Transverse colon (tissue), 4 donors: ENCODE measurements at regions not wholly inside any gene's neighbourhood (a gene's known extent, or its start where the extent isn't known, plus 50 kb on each side); places are given as distances from the start of the nearest gene placed in this dataset.

Experiments used
- DNase-seq: peaks from one replicate; pipeline ENCODE4 v3.0.0-alpha.2; 2019
- H3K27ac ChIP-seq, 4 donors: fragments of 200-600 bp; sonication (generic); 2 replicates each; pipeline ENCODE4 v1.5.1; 2016 to 2018; ENCODE audit warnings: inconsistent platforms in 4 of 4
- H3K27me3 ChIP-seq: fragments of 200-600 bp; sonication (generic); 2 replicates; pipeline ENCODE4 v1.5.1; 2017; ENCODE audit warnings: inconsistent platforms
- H3K36me3 ChIP-seq, 4 donors: fragments of 200-600 bp; sonication (generic); 2 replicates each; pipeline ENCODE4 v1.5.1; 2017 to 2019; ENCODE audit warnings: inconsistent platforms in 4 of 4
- H3K4me1 ChIP-seq, 4 donors: fragments of 200-600 bp; sonication (generic); 2 replicates each; pipeline ENCODE4 v1.5.1; 2017 to 2020; ENCODE audit warnings: inconsistent platforms in 4 of 4
- H3K4me3 ChIP-seq, 4 donors: fragments of 200-600 bp; sonication (generic); 1 replicate in 1 of 4; 2 replicates in 3 of 4; pipeline versions ENCODE4 v1.5.1 to v1.6.1; 2017 to 2019; ENCODE audit warnings: inconsistent platforms in 4 of 4
- H3K9me3 ChIP-seq, 2 donors: fragments of 200-600 bp; sonication (generic); 2 replicates each; pipeline ENCODE4 v1.5.1; 2017 to 2019; ENCODE audit warnings: inconsistent platforms in 2 of 2
- EP300 ChIP-seq: sonication (generic); formaldehyde crosslinking; IDR thresholded peaks from one replicate; pipeline ENCODE4 v1.6.1; 2017; ENCODE audit warnings: antibody characterized with exemption, low read depth
- POLR2A ChIP-seq: fragments of 450-650 bp; IDR thresholded peaks from one replicate; pipeline ENCODE4 v1.6.1; 2016; ENCODE audit warnings: antibody characterized with exemption, mild to moderate bottlenecking, moderate library complexity
- POLR2AphosphoS5 ChIP-seq, 3 donors: sonication (generic); formaldehyde crosslinking; IDR thresholded peaks; one replicate each; pipeline ENCODE4 v1.6.1; 2016; ENCODE audit warnings: antibody characterized with exemption in 3 of 3
- WGBS, 2 donors: methylation state at CpG; one replicate each; pipeline ENCODE4 v1.1.5; 2018; ENCODE audit warnings: low coverage in 1 of 2; 5-methylcytosine and 5-hydroxymethylcytosine counted together
- in situ Hi-C, 4 donors: fragments of 200-750 bp; cut with MboI; loops; one replicate each; pipeline versions ENCODE4 v1.15.0 to v1.15.1; 2017; ENCODE audit warnings: low sequenced_read_pairs in 3 of 4, low pct_ligation_motif_present in 1 of 4, low pct_unique_long_range_greater_than_20kb in 1 of 4
- intact Hi-C: fragments of 100-400 bp; cut with DNase I; formaldehyde crosslinking; loops from one replicate; pipeline ENCODE4 v1.15.1; 2023; ENCODE audit warnings: low total_unique reads
- TF ChIP-seq, protein P1 (sequence below), 5 experiments: fragments of 200-600 bp in 3 of 5; fragments of 450-650 bp in 2 of 5; sonication (generic) in 3 of 5; IDR thresholded peaks; 1 replicate in 2 of 5; 2 replicates in 3 of 5; pipeline ENCODE4 v1.5.1; 2016 to 2017; ENCODE audit warnings: antibody characterized with exemption in 5 of 5, inconsistent platforms in 3 of 5, mild to moderate bottlenecking in 2 of 5, moderate library complexity in 1 of 5

DNA sequence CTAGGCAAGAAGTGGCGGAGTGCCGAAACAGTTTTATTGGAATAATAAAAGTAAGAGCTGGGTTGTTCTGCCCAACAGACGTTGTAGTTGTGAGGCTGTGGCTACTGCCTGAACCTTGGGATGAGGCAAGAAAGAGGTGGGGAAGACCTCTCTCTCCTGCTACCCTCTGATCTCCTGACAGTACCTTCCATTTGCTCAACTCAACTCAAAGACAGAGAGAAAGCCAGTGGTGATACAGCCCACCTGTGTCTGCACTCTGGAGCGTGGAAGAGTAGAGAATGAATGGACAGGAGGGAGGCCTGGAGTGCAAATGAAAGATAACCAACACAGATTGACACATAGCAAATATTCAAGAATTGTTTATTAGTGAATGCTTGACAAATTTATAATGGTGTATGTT lies 590.3 kb downstream of the NYAP2 start:
- no peaks in the 10 kb centered on the region for H3K36me3 ChIP-seq
- no peaks in the 10 kb centered on the region for H3K9me3 ChIP-seq
- no peaks in the 10 kb centered on the region for H3K4me1 ChIP-seq
- no peak for TF ChIP-seq POLR2A
- TF ChIP-seq EP300: no peak
- TF ChIP-seq POLR2AphosphoS5 (IDR thresholded peaks at IDR 0.05): no peak
- TF ChIP-seq, protein P1, sequence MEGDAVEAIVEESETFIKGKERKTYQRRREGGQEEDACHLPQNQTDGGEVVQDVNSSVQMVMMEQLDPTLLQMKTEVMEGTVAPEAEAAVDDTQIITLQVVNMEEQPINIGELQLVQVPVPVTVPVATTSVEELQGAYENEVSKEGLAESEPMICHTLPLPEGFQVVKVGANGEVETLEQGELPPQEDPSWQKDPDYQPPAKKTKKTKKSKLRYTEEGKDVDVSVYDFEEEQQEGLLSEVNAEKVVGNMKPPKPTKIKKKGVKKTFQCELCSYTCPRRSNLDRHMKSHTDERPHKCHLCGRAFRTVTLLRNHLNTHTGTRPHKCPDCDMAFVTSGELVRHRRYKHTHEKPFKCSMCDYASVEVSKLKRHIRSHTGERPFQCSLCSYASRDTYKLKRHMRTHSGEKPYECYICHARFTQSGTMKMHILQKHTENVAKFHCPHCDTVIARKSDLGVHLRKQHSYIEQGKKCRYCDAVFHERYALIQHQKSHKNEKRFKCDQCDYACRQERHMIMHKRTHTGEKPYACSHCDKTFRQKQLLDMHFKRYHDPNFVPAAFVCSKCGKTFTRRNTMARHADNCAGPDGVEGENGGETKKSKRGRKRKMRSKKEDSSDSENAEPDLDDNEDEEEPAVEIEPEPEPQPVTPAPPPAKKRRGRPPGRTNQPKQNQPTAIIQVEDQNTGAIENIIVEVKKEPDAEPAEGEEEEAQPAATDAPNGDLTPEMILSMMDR (IDR thresholded peaks at IDR 0.05): no peak
- H3K4me3 ChIP-seq: no peak overlapping the region
- intact Hi-C loops (no loop called here), in situ Hi-C loops (loop anchor here in 1 of 4 donors (25.0 kb wide), 1 partner anchor 822 kb away; no protein-coding TSS in a partner anchor)
- no peaks in the 10 kb centered on the region for H3K27me3 ChIP-seq
- no peak overlapping the region for H3K27ac ChIP-seq
- WGBS, 2 donors: 49 to 79% methylated on average over 4 of the region's 4 CpGs
- DNase-seq: no peak

DNA sequence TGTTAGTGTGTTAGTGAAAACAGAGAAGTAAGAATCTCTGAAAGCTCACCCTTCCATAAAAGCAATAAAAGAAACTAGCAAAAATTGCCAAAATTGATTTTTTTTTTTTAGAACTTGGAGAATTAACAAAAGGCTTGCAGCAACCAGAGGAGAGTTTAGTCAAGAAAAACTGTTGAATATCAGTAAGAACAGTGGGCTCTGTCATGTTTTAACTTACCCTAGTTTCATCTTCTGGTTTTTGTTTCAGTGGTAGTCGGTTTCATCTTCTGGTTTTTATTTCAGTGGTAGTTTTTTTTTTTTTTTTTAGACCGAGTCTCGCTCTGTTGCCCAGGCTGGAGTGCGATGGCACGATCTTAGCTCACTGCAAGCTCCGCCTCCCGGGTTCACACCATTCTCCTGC lies 580.9 kb downstream of the NYAP2 start:
- no peak overlapping the region for H3K27ac ChIP-seq
- in situ Hi-C loops (loop anchor here in 1 of 4 donors (25.0 kb wide), 1 partner anchor 832 kb away; no protein-coding TSS in a partner anchor), intact Hi-C loops (no loop called here)
- no peak overlapping the region for H3K4me3 ChIP-seq
- no peaks in the 10 kb centered on the region for H3K27me3 ChIP-seq
- TF ChIP-seq POLR2AphosphoS5 (IDR thresholded peaks at IDR 0.05): no peak
- no peak for TF ChIP-seq EP300
- TF ChIP-seq POLR2A: no peak
- TF ChIP-seq, protein P1 (IDR thresholded peaks at IDR 0.05): no peak
- no peaks in the 10 kb centered on the region for H3K9me3 ChIP-seq
- H3K36me3 ChIP-seq: no peaks in the 10 kb centered on the region
- no peaks in the 10 kb centered on the region for H3K4me1 ChIP-seq
- no peak for DNase-seq
- 88 to 95% methylated on average over 6 to 7 of the region's 7 CpGs for WGBS, 2 donors

DNA sequence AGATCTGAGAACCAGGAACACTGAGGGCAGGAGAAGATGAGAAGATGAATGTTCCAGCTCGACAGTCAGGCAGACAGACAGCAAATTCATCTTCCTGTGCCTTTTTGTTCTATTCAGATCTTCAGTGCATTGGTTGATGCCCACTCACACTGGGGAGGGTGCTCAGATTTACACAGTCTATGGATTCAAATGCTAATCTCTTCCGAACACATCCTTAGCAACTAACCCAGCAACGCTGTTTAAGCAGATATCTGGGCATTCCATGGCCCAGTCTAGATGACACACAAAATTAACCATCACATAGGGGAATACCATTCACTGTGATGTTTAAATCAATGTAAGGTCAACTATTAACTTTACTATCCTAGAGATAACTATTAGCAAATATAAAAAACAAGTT lies 571.9 kb downstream of the NYAP2 start:
- Histone ChIP-seq H3K4me3 (no peak overlapping the region), H3K9me3 (no peaks in the 10 kb centered on the region), H3K36me3 (no peaks in the 10 kb centered on the region), H3K27ac (no peak overlapping the region), H3K27me3 (no peaks in the 10 kb centered on the region), H3K4me1 (no peaks in the 10 kb centered on the region)
- intact Hi-C loops (no loop called here), in situ Hi-C loops (no loop called here)
- 68% methylated on average over 3 of the region's 3 CpGs; no CpG with 5 or more reads in 1 of the 2 donors for WGBS, 2 donors
- TF ChIP-seq POLR2A: no peak
- TF ChIP-seq POLR2AphosphoS5 (IDR thresholded peaks at IDR 0.05): no peak
- TF ChIP-seq, protein P1 (IDR thresholded peaks at IDR 0.05): no peak
- no peak for TF ChIP-seq EP300
- no peak for DNase-seq

DNA sequence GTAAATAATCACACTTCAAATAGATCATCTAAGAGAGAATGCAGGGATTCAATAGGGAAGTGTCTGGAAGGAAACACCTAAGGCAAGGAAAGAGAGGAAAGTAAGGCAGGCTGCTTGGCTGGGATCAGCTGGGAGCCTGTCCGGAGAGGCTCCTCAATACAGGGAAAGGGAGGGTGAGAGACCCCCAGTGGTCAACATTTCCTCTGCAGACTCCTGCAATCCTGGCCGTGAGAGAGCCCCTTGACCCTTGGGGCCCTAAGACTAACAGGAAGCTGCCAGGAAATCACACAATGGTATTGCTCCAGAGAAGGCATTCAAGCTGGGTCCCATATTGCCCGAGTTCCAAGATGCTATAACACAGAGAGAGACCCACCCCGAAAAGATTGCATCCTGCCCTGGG lies 549.4 kb downstream of the NYAP2 start:
- intact Hi-C loops: no loop called here
- 75% methylated on average over 4 of the region's 4 CpGs; no CpG with 5 or more reads in 1 of the 2 donors for WGBS, 2 donors
- in situ Hi-C loops: no loop called here

More for the DNA sequence above, 549.4 kb downstream of the NYAP2 start:
- Histone ChIP-seq H3K36me3 (no peaks in the 10 kb centered on the region), H3K27me3 (no peaks in the 10 kb centered on the region), H3K9me3 (peaks cover 7 to 15% of the 10 kb centered on the region in 2 donors), H3K4me3 (no peak overlapping the region), H3K4me1 (no peaks in the 10 kb centered on the region), H3K27ac (no peak overlapping the region)
- no peak for DNase-seq
- TF ChIP-seq EP300 (no peak), POLR2A (no peak), POLR2AphosphoS5 (IDR thresholded peaks at IDR 0.05) (no peak)
- TF ChIP-seq, protein P1 (IDR thresholded peaks at IDR 0.05): no peak
